NB4 (cell line): ENCODE measurements at regions not wholly inside any gene's neighbourhood (a gene's known extent, or its start where the extent isn't known, plus 50 kb on each side); places are given as distances from the start of the nearest gene placed in this dataset.

Experiments used
- POLR2A ChIP-seq: IDR thresholded peaks from 2 replicates; pipeline ENCODE4 v1.6.1; 2011; ENCODE audit warnings: mild to moderate bottlenecking; ENCODE audit not compliant: insufficient read length; ENCODE audit errors: extremely low read depth
- TF ChIP-seq, protein P1 (sequence below): IDR thresholded peaks from one replicate; pipeline ENCODE4 v1.5.1; 2012; ENCODE audit warnings: low read depth, low read length

DNA sequence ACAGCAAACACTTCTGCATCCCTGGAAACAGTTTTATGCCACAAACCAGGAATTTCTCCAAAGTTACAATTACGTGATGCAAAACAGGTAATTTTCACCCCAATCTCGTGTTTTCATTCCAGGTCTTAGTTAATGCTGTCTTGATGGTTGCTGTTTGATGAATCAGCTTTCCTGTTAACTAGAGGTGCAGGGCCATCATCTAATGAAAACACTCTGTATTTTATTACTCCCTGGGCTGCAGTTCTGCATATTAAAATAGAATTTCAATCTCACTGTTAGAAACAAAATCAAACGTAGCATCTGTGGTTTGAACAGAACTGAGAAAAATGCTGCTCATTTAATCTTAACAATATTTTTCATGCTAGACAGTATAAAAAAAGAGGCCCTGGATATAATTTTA, 129.4 kb downstream of the TUSC1 start:
- TF ChIP-seq, protein P1, sequence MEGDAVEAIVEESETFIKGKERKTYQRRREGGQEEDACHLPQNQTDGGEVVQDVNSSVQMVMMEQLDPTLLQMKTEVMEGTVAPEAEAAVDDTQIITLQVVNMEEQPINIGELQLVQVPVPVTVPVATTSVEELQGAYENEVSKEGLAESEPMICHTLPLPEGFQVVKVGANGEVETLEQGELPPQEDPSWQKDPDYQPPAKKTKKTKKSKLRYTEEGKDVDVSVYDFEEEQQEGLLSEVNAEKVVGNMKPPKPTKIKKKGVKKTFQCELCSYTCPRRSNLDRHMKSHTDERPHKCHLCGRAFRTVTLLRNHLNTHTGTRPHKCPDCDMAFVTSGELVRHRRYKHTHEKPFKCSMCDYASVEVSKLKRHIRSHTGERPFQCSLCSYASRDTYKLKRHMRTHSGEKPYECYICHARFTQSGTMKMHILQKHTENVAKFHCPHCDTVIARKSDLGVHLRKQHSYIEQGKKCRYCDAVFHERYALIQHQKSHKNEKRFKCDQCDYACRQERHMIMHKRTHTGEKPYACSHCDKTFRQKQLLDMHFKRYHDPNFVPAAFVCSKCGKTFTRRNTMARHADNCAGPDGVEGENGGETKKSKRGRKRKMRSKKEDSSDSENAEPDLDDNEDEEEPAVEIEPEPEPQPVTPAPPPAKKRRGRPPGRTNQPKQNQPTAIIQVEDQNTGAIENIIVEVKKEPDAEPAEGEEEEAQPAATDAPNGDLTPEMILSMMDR, result no peak
- no peak for TF ChIP-seq POLR2A
